ENCODE measurements at regions not wholly inside any gene's neighbourhood (a gene's known extent, or its start where the extent isn't known, plus 50 kb on each side); places are given as distances from the start of the nearest gene placed in this dataset.

DNA sequence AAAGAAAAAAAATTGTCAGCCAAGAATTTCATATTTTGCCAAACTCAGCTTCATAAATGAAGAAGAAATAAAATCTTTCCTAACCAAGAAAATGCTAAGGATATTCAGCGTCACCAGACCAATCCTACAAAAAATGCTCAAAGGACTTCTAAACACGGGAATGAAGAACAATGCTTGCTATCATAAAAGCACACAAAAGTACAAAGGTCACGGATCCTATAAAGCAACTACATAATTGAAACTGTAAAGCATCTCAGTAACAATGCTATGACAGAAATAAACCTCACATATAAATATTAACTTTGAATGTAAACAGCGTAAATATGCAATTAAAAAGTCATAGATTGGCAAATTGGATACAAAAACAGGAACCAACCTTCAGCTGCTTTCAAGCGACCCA lies 1314.6 kb upstream of the GYPC start:
- TF ChIP-seq, protein P1, sequence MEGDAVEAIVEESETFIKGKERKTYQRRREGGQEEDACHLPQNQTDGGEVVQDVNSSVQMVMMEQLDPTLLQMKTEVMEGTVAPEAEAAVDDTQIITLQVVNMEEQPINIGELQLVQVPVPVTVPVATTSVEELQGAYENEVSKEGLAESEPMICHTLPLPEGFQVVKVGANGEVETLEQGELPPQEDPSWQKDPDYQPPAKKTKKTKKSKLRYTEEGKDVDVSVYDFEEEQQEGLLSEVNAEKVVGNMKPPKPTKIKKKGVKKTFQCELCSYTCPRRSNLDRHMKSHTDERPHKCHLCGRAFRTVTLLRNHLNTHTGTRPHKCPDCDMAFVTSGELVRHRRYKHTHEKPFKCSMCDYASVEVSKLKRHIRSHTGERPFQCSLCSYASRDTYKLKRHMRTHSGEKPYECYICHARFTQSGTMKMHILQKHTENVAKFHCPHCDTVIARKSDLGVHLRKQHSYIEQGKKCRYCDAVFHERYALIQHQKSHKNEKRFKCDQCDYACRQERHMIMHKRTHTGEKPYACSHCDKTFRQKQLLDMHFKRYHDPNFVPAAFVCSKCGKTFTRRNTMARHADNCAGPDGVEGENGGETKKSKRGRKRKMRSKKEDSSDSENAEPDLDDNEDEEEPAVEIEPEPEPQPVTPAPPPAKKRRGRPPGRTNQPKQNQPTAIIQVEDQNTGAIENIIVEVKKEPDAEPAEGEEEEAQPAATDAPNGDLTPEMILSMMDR (IDR thresholded peaks at IDR 0.05), result no peak
- TF ChIP-seq POLR2A (IDR thresholded peaks at IDR 0.05), result no peak
